Stimulated activated naive CD4-positive, alpha-beta T cell treated with Interleukin-2 at 50 U/mL for 16 hours (primary cell): ENCODE measurements at regions not wholly inside any gene's neighbourhood (a gene's known extent, or its start where the extent isn't known, plus 50 kb on each side); places are given as distances from the start of the nearest gene placed in this dataset.

Experiments
- DNase-seq: peaks from one replicate; lab custom pipeline; 2025; lab: John Stamatoyannopoulos, UW

GRCh38 chr22:49238181-49239141 is 589.2 kb downstream of the BRD1 start:
- DNase-seq: no peak

GRCh38 chr22:49237703-49238102 is 590.0 kb downstream of the BRD1 start:
- no peak for DNase-seq

GRCh38 chr22:49237279-49237678 is 590.4 kb downstream of the BRD1 start:
- no peak for DNase-seq

GRCh38 chr22:49236541-49237075 is 591.1 kb downstream of the BRD1 start:
- DNase-seq: no peak

- no peak for DNase-seq
These were observed 592.0 kb downstream of the BRD1 start for GRCh38 chr22:49235463-49236300.

GRCh38 chr22:49234459-49234858 is 593.2 kb downstream of the BRD1 start:
- no peak for DNase-seq

GRCh38 chr22:49233507-49234100 is 594.1 kb downstream of the BRD1 start:
- no peak for DNase-seq

- no peak for DNase-seq
These were observed 595.2 kb downstream of the BRD1 start for GRCh38 chr22:49232319-49233067.

- DNase-seq: no peak
These were observed 597.5 kb downstream of the BRD1 start for GRCh38 chr22:49230194-49230577.

GRCh38 chr22:49229483-49230193 is 598.0 kb downstream of the BRD1 start:
- no peak for DNase-seq

GRCh38 chr22:49228431-49229037 is 599.1 kb downstream of the BRD1 start:
- DNase-seq: no peak

- no peak for DNase-seq
These were observed 600.0 kb downstream of the BRD1 start for GRCh38 chr22:49227670-49228069.

- no peak for DNase-seq
These were observed 601.6 kb downstream of the BRD1 start for GRCh38 chr22:49226096-49226495.

- DNase-seq: no peak
These were observed 603.4 kb downstream of the BRD1 start for GRCh38 chr22:49224243-49224642.

GRCh38 chr22:49218142-49218541 is 609.5 kb downstream of the BRD1 start:
- no peak for DNase-seq

GRCh38 chr22:49216579-49216978 is 611.1 kb downstream of the BRD1 start:
- no peak for DNase-seq

- DNase-seq: no peak
These were observed 611.8 kb downstream of the BRD1 start for GRCh38 chr22:49215840-49216239.

- DNase-seq: no peak
These were observed 612.7 kb downstream of the BRD1 start for GRCh38 chr22:49214976-49215375.

GRCh38 chr22:49213731-49214352 is 613.8 kb downstream of the BRD1 start:
- DNase-seq: no peak

- no peak for DNase-seq
These were observed 615.2 kb downstream of the BRD1 start for GRCh38 chr22:49212466-49212865.
